GM12878 (cell line): ENCODE measurements at regions not wholly inside any gene's neighbourhood (a gene's known extent, or its start where the extent isn't known, plus 50 kb on each side); places are given as distances from the start of the nearest gene placed in this dataset.

Experiments used
- ATAC-seq: fragments of 200-7000 bp; cut with Tn5 transposase; 3 replicates; pipeline ENCODE4 v1.9.1; 2020; ENCODE audit warnings: mild to moderate bottlenecking, moderate library complexity
- BruUV-seq: library from RNA; stranded (reverse); fragments of 400-500 nt; replicated peaks from 2 replicates; lab custom pipeline; 2021; lab: Mats Ljungman, UMichigan
- CTCF ChIA-PET: fragments of 300-600 bp; sonication (Branson Sonifier 250); formaldehyde crosslinking; extraction: SDS; loops from one replicate; lab custom pipeline; 2021; ENCODE audit warnings: inconsistent platforms; lab: Yijun Ruan, JAX
- POLR2A ChIA-PET: fragments of 350-600 bp; formaldehyde crosslinking; extraction: SDS; loops from one replicate; lab custom pipeline; 2021; ENCODE audit warnings: inconsistent platforms; lab: Charles Lee
- RAD21 ChIA-PET: fragments of 300-600 bp; sonication (Branson Sonifier 250); formaldehyde crosslinking; loops from one replicate; lab custom pipeline; 2023; ENCODE audit warnings: antibody characterized with exemption; ENCODE audit not compliant: unreplicated experiment; lab: Charles Lee
- SMC1A ChIA-PET: fragments of 300-600 bp; sonication (Branson Sonifier 250); formaldehyde crosslinking; loops from one replicate; lab custom pipeline; 2023; ENCODE audit not compliant: unreplicated experiment, uncharacterized antibody; lab: Charles Lee
- DNase-seq: peaks from one replicate; pipeline ENCODE4 v3.0.0-alpha.2; 2011; ENCODE audit warnings: low read depth, low spot score
- FAIRE-seq: peaks from 3 replicates; lab custom pipeline; 2011; peaks lifted over from hg19 to GRCh38; lab: Jason Lieb, UNC
- H2AFZ ChIP-seq: 2 replicates; pipeline ENCODE4 v1.6.0; 2011; ENCODE audit warnings: low read depth, low read length, control low read depth; ENCODE audit not compliant: control insufficient read depth
- H3K27ac ChIP-seq: 2 replicates; pipeline ENCODE4 v1.5.1; 2011; ENCODE audit warnings: control low read depth; ENCODE audit not compliant: control insufficient read depth, insufficient read depth
- H3K27me3 ChIP-seq, 2 experiments: replicated peaks in 1 of 2; 2 replicates each; pipeline versions ENCODE4 v1.6.0 to v1.6.1; 2011; ENCODE audit warnings: low read length in 1 of 2; ENCODE audit not compliant: control insufficient read depth in 2 of 2, insufficient read depth in 2 of 2
- H3K36me3 ChIP-seq, 2 experiments: 2 replicates each; pipeline ENCODE4 v1.5.1; 2011; ENCODE audit warnings: low read length in 1 of 2; ENCODE audit not compliant: control insufficient read depth in 2 of 2, insufficient read depth in 2 of 2
- H3K4me1 ChIP-seq: 2 replicates; pipeline ENCODE4 v1.6.1; 2011; ENCODE audit warnings: mild to moderate bottlenecking, low read length, moderate library complexity, mixed read lengths; ENCODE audit not compliant: control insufficient read depth, insufficient read depth
- H3K4me2 ChIP-seq: 2 replicates; pipeline ENCODE4 v1.6.0; 2011; ENCODE audit warnings: control low read depth; ENCODE audit not compliant: control insufficient read depth, insufficient read depth
- H3K4me3 ChIP-seq: fragments of 200-600 bp; sonication (generic); 2 replicates; pipeline ENCODE4 v1.5.1; 2016
- H3K79me2 ChIP-seq: 2 replicates; pipeline ENCODE4 v1.6.0; 2011; ENCODE audit warnings: low read length; ENCODE audit not compliant: control insufficient read depth, insufficient read depth
- H3K9ac ChIP-seq: 2 replicates; pipeline ENCODE4 v1.8.0; 2011; ENCODE audit warnings: low read length, control low read depth, mixed read lengths; ENCODE audit not compliant: control insufficient read depth, insufficient read depth
- H3K9me3 ChIP-seq: replicated peaks from 3 replicates; pipeline ENCODE4 v1.5.1; 2011; ENCODE audit warnings: mild to moderate bottlenecking, low read length; ENCODE audit not compliant: control insufficient read depth, insufficient read depth
- H4K20me1 ChIP-seq: 2 replicates; pipeline ENCODE4 v1.6.0; 2011; ENCODE audit not compliant: control insufficient read depth, insufficient read depth
- EP300 ChIP-seq, 2 experiments: fragments of 150-350 bp in 1 of 2; IDR thresholded peaks; 2 replicates each; pipeline ENCODE4 v1.6.1; 2011 to 2012; ENCODE audit warnings: low read depth in 2 of 2, low read length in 2 of 2, borderline replicate concordance in 1 of 2, improper control_type of control experiment in 1 of 2, inconsistent platforms in 1 of 2; ENCODE audit not compliant: control insufficient read depth in 1 of 2
- FOS ChIP-seq: IDR thresholded peaks from 3 replicates; pipeline ENCODE4 v1.6.1; 2011; ENCODE audit warnings: borderline replicate concordance; ENCODE audit not compliant: insufficient read length; ENCODE audit errors: extremely low read depth
- FOXM1 ChIP-seq: IDR thresholded peaks from 2 replicates; pipeline ENCODE4 v1.6.1; 2012; ENCODE audit warnings: low read depth, mild to moderate bottlenecking, inconsistent platforms, low read length, moderate library complexity
- POU2F2 ChIP-seq: IDR thresholded peaks from 3 replicates; pipeline ENCODE4 v1.6.1; 2011; ENCODE audit warnings: low read depth, mild to moderate bottlenecking, low read length, borderline replicate concordance
- WGBS: methylation state at CpG from one replicate; pipeline ENCODE4 v1.1.6; 2016; ENCODE audit warnings: low lambda C conversion rate; ENCODE audit not compliant: insufficient replicate concordance, insufficient coverage; ENCODE audit errors: missing lambda C conversion rate; 5-methylcytosine and 5-hydroxymethylcytosine counted together
- in situ Hi-C: fragments of 300-500 bp; cut with MboI; formaldehyde crosslinking; loops from 9 replicates; pipeline ENCODE4 v1.14.3; 2018; ENCODE audit warnings: mixed read lengths
- intact Hi-C: fragments of 100-400 bp; cut with micrococcal nuclease; formaldehyde crosslinking; loops from one replicate; pipeline ENCODE4 v1.14.2; 2022; ENCODE audit not compliant: unreplicated experiment
- TF ChIP-seq, protein P1 (sequence below): IDR thresholded peaks from 2 replicates; pipeline ENCODE4 v1.6.1; 2012; ENCODE audit warnings: low read depth, low read length, improper control_type of control experiment
- TF ChIP-seq, protein P2 (sequence below): IDR thresholded peaks from 2 replicates; pipeline ENCODE4 v1.6.1; 2012; ENCODE audit warnings: mild to moderate bottlenecking, low read depth, low read length
- TF ChIP-seq, protein P3 (sequence below): fragments of 450-650 bp; IDR thresholded peaks from 2 replicates; pipeline ENCODE4 v1.6.1; 2016; ENCODE audit warnings: mild to moderate bottlenecking, moderate library complexity, borderline replicate concordance

DNA sequence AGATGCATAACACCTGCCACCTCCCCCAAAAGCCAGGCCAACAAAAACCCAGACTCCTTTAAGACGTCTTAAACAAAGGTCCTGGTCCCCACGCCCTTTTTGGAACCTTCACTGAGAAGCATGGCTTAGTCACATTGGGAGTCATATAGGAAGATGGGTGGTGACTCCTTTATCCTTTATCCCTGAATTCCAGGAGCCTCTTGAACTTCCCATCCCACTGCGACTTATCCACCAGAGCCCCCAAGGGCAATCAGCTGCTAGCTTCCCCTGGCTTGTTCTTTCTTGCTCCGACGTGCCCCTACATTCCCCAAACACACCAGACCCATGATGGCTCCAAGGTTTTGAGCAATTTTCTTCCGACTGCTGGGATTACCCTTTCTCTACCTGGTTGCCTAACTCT lies 567.0 kb upstream of the CADM1 start:
- no peak for ATAC-seq
- no peaks in the 10 kb centered on the region for H4K20me1 ChIP-seq
- RAD21 ChIA-PET: interaction anchor here (3.9 to 11.6 kb wide), 3 partner anchors 83 to 201 kb away, joined by 17 to 222 read pairs (median 46); no protein-coding TSS in a partner anchor
- no peak for DNase-seq
- H3K27ac ChIP-seq: no peak overlapping the region
- CTCF ChIA-PET: interaction anchor here (2.4 to 8.8 kb wide), 3 partner anchors 77 to 142 kb away, joined by 8 to 66 read pairs (median 65); no protein-coding TSS in a partner anchor
- in situ Hi-C loops: no loop called here
- intact Hi-C loops: loop anchor here (5.0 kb wide), 1 partner anchor 61 kb away; no protein-coding TSS in a partner anchor
- SMC1A ChIA-PET: interaction anchor here (0.6 to 9.0 kb wide), 5 partner anchors 7 to 201 kb away, joined by 3 to 249 read pairs (median 6); no protein-coding TSS in a partner anchor
- H3K79me2 ChIP-seq: no peaks in the 10 kb centered on the region
- 64% methylated on average over 6 of the region's 6 CpGs for WGBS
- no peaks in the 10 kb centered on the region; the same call in 2 of the 3 replicates for H3K9me3 ChIP-seq
- no peak overlapping the region for H3K9ac ChIP-seq
- TF ChIP-seq, protein P1, sequence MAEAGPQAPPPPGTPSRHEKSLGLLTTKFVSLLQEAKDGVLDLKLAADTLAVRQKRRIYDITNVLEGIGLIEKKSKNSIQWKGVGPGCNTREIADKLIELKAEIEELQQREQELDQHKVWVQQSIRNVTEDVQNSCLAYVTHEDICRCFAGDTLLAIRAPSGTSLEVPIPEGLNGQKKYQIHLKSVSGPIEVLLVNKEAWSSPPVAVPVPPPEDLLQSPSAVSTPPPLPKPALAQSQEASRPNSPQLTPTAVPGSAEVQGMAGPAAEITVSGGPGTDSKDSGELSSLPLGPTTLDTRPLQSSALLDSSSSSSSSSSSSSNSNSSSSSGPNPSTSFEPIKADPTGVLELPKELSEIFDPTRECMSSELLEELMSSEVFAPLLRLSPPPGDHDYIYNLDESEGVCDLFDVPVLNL: no peak
- TF ChIP-seq FOS: no peak
- TF ChIP-seq, protein P2, sequence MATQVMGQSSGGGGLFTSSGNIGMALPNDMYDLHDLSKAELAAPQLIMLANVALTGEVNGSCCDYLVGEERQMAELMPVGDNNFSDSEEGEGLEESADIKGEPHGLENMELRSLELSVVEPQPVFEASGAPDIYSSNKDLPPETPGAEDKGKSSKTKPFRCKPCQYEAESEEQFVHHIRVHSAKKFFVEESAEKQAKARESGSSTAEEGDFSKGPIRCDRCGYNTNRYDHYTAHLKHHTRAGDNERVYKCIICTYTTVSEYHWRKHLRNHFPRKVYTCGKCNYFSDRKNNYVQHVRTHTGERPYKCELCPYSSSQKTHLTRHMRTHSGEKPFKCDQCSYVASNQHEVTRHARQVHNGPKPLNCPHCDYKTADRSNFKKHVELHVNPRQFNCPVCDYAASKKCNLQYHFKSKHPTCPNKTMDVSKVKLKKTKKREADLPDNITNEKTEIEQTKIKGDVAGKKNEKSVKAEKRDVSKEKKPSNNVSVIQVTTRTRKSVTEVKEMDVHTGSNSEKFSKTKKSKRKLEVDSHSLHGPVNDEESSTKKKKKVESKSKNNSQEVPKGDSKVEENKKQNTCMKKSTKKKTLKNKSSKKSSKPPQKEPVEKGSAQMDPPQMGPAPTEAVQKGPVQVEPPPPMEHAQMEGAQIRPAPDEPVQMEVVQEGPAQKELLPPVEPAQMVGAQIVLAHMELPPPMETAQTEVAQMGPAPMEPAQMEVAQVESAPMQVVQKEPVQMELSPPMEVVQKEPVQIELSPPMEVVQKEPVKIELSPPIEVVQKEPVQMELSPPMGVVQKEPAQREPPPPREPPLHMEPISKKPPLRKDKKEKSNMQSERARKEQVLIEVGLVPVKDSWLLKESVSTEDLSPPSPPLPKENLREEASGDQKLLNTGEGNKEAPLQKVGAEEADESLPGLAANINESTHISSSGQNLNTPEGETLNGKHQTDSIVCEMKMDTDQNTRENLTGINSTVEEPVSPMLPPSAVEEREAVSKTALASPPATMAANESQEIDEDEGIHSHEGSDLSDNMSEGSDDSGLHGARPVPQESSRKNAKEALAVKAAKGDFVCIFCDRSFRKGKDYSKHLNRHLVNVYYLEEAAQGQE: no peak
- TF ChIP-seq, protein P3, sequence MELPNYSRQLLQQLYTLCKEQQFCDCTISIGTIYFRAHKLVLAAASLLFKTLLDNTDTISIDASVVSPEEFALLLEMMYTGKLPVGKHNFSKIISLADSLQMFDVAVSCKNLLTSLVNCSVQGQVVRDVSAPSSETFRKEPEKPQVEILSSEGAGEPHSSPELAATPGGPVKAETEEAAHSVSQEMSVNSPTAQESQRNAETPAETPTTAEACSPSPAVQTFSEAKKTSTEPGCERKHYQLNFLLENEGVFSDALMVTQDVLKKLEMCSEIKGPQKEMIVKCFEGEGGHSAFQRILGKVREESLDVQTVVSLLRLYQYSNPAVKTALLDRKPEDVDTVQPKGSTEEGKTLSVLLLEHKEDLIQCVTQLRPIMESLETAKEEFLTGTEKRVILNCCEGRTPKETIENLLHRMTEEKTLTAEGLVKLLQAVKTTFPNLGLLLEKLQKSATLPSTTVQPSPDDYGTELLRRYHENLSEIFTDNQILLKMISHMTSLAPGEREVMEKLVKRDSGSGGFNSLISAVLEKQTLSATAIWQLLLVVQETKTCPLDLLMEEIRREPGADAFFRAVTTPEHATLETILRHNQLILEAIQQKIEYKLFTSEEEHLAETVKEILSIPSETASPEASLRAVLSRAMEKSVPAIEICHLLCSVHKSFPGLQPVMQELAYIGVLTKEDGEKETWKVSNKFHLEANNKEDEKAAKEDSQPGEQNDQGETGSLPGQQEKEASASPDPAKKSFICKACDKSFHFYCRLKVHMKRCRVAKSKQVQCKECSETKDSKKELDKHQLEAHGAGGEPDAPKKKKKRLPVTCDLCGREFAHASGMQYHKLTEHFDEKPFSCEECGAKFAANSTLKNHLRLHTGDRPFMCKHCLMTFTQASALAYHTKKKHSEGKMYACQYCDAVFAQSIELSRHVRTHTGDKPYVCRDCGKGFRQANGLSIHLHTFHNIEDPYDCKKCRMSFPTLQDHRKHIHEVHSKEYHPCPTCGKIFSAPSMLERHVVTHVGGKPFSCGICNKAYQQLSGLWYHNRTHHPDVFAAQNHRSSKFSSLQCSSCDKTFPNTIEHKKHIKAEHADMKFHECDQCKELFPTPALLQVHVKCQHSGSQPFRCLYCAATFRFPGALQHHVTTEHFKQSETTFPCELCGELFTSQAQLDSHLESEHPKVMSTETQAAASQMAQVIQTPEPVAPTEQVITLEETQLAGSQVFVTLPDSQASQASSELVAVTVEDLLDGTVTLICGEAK: no peak
- TF ChIP-seq EP300 (IDR thresholded peaks at IDR 0.05; ENCODE audit: borderline replicate concordance in 1 of 2, control insufficient read depth in 1 of 2, low read depth in 2 of 2, low read length in 2 of 2): no peak
- no peak for TF ChIP-seq POU2F2
- TF ChIP-seq FOXM1: no peak
- no peak for FAIRE-seq
- no peak overlapping the region for H3K4me2 ChIP-seq
- no peak overlapping the region for H3K4me3 ChIP-seq
- no peaks in the 10 kb centered on the region for H3K36me3 ChIP-seq
- no peak overlapping the region for H2AFZ ChIP-seq
- peaks cover 26% of the 10 kb centered on the region for H3K4me1 ChIP-seq
- no TSS peak for BruUV-seq
- POLR2A ChIA-PET: no interaction called here
- no peaks in the 10 kb centered on the region for H3K27me3 ChIP-seq
